Activated CD8-positive, alpha-beta T cell treated with anti-CD3 and anti-CD28 coated beads, Interleukin-2, amount 10 ng/mL, durations not matched to agents 7 days and 5 days (primary cell): ENCODE measurements at regions not wholly inside any gene's neighbourhood (a gene's known extent, or its start where the extent isn't known, plus 50 kb on each side); places are given as distances from the start of the nearest gene placed in this dataset.

ENCODE experiments used
- ATAC-seq: fragments of 150-1000 bp; cut with Tn5 transposase; one replicate; pipeline ENCODE4 v1.10.0; 2021; ENCODE audit warnings: moderate library complexity
- CTCF ChIA-PET: fragments of 350-600 bp; sonication (Branson Sonifier 250); formaldehyde crosslinking; loops from one replicate; lab custom pipeline; 2021; ENCODE audit warnings: antibody characterized with exemption; lab: Charles Lee
- POLR2A ChIA-PET: fragments of 350-600 bp; sonication (Branson Sonifier 250); formaldehyde crosslinking; loops from one replicate; lab custom pipeline; 2021; ENCODE audit warnings: antibody characterized with exemption; lab: Charles Lee
- DNase-seq: peaks from one replicate; pipeline ENCODE4 v3.0.0-alpha.2; 2020
- H3K27ac Mint-ChIP-seq: one replicate; pipeline ENCODE4 v1.8.0; 2021; ENCODE audit warnings: mild to moderate bottlenecking, mixed read lengths
- H3K27me3 Mint-ChIP-seq: one replicate; pipeline ENCODE4 v1.8.0; 2021; ENCODE audit warnings: low read depth, mixed read lengths
- H3K36me3 Mint-ChIP-seq: one replicate; pipeline ENCODE4 v1.8.0; 2021; ENCODE audit warnings: low read depth, mixed read lengths
- H3K4me1 Mint-ChIP-seq: one replicate; pipeline ENCODE4 v1.8.0; 2021; ENCODE audit warnings: low read depth, mixed read lengths
- H3K4me3 Mint-ChIP-seq: one replicate; pipeline ENCODE4 v1.8.0; 2021; ENCODE audit warnings: mild to moderate bottlenecking, mixed read lengths
- H3K9me3 Mint-ChIP-seq: one replicate; pipeline ENCODE4 v1.8.0; 2022; ENCODE audit warnings: mixed read lengths; ENCODE audit not compliant: insufficient read depth

DNA sequence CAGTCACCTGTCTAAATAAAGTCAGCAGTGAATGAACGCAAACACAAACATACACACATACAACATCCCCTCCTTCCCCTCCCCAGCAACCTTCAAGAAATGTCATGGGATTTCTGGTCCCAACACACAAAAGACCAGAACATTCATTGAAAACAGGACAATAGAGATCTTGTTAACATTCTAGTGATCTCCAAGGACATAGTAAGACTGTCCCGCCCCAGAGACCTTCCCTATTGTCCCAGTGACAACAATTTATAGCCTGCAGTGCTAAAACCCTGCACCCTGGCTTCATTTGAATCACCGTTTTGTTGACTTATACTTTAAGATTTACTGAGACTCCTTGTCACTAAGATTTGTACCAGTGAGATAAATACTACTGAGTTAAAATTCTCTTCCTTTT lies 143.9 kb upstream of the NOX3 start:
- ChIA-PET CTCF (no interaction called here), POLR2A (no interaction called here)
- H3K4me1 Mint-ChIP-seq: no peaks in the 10 kb centered on the region
- no peak overlapping the region for H3K4me3 Mint-ChIP-seq
- no peaks in the 10 kb centered on the region for H3K27me3 Mint-ChIP-seq
- no peaks in the 10 kb centered on the region for H3K9me3 Mint-ChIP-seq
- DNase-seq (no peak), ATAC-seq (no peak)
- no peak overlapping the region for H3K27ac Mint-ChIP-seq
- no peaks in the 10 kb centered on the region for H3K36me3 Mint-ChIP-seq

DNA sequence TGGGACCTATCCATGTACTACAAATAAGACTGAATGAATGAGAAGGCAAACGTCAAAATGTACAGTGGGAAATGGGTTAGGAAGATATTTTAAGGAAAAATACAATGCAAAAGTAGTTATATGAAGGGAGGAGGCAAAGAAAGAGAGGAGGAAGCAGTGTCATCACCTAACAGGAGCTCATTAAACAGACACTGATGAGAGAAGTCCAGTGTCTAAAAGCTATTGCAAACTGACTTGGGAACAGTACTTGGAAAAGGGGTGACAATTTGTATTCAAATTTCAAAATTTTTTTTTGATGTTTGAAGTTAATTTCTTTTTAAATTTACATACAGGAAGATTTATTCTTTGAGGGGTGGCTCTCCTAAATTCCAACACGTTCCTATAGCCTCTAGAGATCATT lies 143.5 kb upstream of the NOX3 start:
- Mint-ChIP-seq H3K27ac (no peak overlapping the region), H3K27me3 (no peaks in the 10 kb centered on the region), H3K9me3 (no peaks in the 10 kb centered on the region), H3K36me3 (no peaks in the 10 kb centered on the region), H3K4me3 (no peak overlapping the region), H3K4me1 (no peaks in the 10 kb centered on the region)
- ChIA-PET POLR2A (no interaction called here), CTCF (no interaction called here)
- ATAC-seq (no peak), DNase-seq (no peak)

DNA sequence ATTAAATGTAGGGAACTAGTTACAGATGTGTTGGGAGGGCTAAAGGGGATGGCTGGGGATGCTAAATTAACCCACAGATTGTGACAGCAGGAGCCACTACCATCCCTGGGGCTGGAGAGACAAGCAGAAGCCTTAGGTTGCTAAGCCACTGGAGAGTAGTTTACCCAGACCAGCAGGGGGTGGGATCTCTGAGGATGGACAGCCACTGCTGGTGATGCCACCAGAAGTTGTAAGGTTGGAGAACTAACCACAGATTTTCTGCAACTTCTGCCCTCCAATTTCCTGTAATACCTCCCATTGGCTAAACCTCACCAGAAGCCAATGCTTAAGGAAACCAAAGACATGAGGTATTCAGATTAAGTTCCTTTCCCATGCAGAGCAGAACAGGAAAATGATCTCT lies 139.6 kb upstream of the NOX3 start:
- DNase-seq (no peak), ATAC-seq (no peak)
- H3K27ac Mint-ChIP-seq: no peak overlapping the region
- no peaks in the 10 kb centered on the region for H3K36me3 Mint-ChIP-seq
- no peaks in the 10 kb centered on the region for H3K27me3 Mint-ChIP-seq
- no peaks in the 10 kb centered on the region for H3K4me1 Mint-ChIP-seq
- ChIA-PET CTCF (no interaction called here), POLR2A (no interaction called here)
- H3K9me3 Mint-ChIP-seq: no peaks in the 10 kb centered on the region
- no peak overlapping the region for H3K4me3 Mint-ChIP-seq

DNA sequence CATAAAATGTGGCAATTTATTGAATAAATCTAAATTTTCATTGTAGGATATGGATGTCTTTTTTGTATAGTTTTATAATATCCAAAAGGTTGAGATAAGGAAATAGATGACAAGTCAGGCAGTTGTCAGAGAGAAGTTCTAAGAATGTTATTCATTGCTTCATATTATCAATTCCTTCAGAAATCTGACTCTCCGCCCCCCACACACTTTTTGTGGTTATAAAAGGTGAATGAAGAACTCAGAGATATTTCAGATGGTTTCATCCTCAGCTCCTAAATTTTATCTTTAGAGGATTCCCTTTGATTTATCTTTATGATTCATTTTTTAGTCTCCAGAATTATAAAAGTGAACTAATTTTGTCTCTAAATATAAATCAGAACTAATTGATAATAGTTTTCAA lies 136.1 kb upstream of the NOX3 start:
- ChIA-PET POLR2A (no interaction called here), CTCF (no interaction called here)
- H3K4me3 Mint-ChIP-seq: no peak overlapping the region
- H3K36me3 Mint-ChIP-seq: no peaks in the 10 kb centered on the region
- ATAC-seq (no peak), DNase-seq (no peak)
- H3K27me3 Mint-ChIP-seq: no peaks in the 10 kb centered on the region
- no peaks in the 10 kb centered on the region for H3K9me3 Mint-ChIP-seq
- no peak overlapping the region for H3K27ac Mint-ChIP-seq
- H3K4me1 Mint-ChIP-seq: no peaks in the 10 kb centered on the region

DNA sequence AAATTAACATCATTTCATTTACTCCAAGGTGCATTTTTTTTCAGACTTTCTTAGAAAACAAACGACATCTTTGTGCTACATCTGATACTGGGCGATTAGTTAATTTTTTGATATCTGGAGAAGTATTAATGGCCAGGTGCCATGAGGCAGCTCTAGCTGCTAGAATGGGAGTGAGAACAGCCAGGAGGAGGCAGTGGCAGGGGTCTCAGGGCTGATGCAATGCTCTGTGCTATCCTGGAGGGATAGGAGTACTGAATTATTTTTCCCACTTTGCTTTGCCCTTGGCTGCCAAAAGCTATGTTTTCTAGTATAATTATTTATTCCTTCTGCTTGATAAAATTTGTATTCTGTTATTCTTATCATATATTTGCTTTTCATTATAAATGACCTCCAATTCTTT lies 133.6 kb upstream of the NOX3 start:
- POLR2A ChIA-PET: no interaction called here
- Mint-ChIP-seq H3K36me3 (no peaks in the 10 kb centered on the region), H3K9me3 (no peaks in the 10 kb centered on the region), H3K4me3 (no peak overlapping the region), H3K27me3 (no peaks in the 10 kb centered on the region), H3K27ac (no peak overlapping the region), H3K4me1 (no peaks in the 10 kb centered on the region)
- ATAC-seq (no peak), DNase-seq (no peak)
- CTCF ChIA-PET: no interaction called here

DNA sequence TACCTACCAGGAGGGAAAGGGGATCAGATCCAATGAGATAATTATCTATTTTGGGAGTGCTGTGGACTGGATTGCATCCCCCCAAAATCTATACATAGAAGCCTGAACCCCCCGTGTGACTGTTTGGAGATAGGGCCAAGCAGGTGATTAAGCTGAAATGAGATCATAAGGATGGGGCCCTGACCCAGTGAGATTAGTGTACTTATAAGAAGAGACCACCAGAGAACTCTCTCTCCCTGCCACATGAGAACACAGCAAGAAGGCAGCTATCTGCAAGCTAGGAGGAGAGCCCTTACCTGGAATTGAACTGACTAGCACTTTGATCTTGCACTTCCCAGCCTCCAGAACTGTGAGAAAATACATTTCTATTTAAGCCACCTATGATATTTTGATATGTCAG lies 132.2 kb upstream of the NOX3 start:
- POLR2A ChIA-PET: no interaction called here
- H3K27me3 Mint-ChIP-seq: no peaks in the 10 kb centered on the region
- H3K27ac Mint-ChIP-seq: no peak overlapping the region
- ATAC-seq (no peak), DNase-seq (no peak)
- CTCF ChIA-PET: no interaction called here
- H3K4me3 Mint-ChIP-seq: no peak overlapping the region
- H3K9me3 Mint-ChIP-seq: no peaks in the 10 kb centered on the region
- no peaks in the 10 kb centered on the region for H3K4me1 Mint-ChIP-seq
- H3K36me3 Mint-ChIP-seq: no peaks in the 10 kb centered on the region

DNA sequence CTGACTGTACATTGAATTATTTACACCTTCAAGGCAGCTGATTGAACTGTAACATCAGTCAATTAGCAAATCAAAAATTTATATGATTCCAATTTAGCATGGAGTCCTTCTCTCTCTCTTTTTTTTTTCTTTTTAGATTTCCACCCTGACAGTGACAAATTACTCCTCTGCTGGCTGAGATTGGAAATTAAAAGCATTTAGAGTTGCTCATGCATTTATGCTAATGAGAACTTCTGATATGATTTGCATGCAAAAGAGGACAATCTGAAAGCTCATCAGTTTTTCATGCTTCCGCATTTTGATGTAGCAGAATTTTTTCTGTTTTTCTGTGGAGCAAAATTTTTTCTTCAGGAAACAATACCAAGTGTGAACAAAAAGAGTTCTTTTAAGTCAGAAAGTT lies 130.5 kb upstream of the NOX3 start:
- ATAC-seq: no peak

DNA sequence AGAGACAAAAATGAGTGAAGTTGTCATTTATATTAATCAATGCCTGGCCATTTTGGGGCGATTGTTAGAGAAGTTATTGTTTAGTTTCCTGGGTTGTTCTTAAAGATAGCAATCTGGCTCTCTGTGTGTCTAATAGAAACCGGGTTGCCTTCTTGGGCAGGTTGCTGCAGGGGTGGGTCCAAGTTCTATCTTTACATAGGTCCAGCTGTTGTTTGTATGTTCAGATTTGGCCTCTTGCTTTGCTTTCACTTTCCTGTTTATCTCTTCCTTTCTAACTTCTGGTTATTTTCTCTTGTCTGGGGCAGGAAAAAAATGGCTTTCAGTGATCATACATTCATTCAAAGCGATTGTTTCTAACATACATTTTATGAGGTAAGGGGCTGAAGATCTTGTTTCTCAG lies 128.4 kb upstream of the NOX3 start:
- ChIA-PET CTCF (no interaction called here), POLR2A (no interaction called here)
- Mint-ChIP-seq H3K4me3 (no peak overlapping the region), H3K27me3 (no peaks in the 10 kb centered on the region), H3K36me3 (no peaks in the 10 kb centered on the region), H3K9me3 (no peaks in the 10 kb centered on the region), H3K4me1 (no peaks in the 10 kb centered on the region), H3K27ac (no peak overlapping the region)
- DNase-seq: no peak
- ATAC-seq: no peak

More for the DNA sequence above, 130.5 kb upstream of the NOX3 start:
- POLR2A ChIA-PET: no interaction called here
- no peak for DNase-seq
- Mint-ChIP-seq H3K4me1 (no peaks in the 10 kb centered on the region), H3K27me3 (no peaks in the 10 kb centered on the region), H3K27ac (no peak overlapping the region), H3K4me3 (no peak overlapping the region), H3K9me3 (no peaks in the 10 kb centered on the region), H3K36me3 (no peaks in the 10 kb centered on the region)
- CTCF ChIA-PET: interaction anchor here (0.7 kb wide), 1 partner anchor 433 kb away, joined by 3 read pairs; no protein-coding TSS in a partner anchor

DNA sequence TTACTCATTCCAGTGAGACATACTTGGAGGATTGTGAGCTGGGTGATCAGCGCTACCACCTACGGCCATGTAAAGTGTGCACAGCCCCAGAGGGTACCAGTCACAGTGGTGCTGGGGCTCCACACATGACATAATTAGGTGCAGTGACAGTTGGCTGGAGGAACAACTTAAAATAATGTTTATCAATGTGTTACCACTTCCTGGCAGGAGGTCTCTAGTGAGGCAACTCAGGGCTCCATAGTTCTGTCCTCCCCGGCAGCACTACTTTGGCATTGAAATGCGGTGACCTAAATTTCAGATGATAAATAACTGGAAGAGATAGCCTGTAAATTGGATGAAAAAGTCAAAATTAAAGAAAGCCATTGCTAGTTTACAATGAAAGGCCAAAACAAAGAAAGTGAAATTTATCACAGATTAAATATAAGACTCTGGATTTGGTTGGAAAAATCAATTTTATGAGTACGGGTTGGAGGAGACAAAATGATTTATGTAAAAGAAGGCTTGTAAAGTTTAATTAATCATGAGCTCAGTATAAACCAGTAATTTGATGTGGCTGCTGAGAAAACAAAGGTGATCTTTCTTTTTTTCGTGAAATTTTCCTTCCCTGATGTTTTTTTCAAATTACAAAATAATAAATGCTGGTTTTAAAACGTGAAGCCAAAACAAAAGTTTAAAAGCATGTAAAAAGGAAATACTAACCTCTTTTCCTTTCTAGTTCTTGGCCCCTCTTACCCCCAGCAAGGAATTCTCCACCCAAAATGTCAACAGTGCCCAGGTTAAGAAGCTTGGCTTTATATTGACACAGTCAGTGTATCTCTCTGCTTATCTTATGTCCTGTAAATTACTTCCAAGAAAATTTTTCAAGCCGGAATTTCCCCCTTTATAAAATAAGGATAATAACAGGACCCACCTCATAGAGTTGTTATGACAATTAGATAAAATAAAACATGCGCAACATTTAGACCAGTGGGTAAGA lies 126.7 kb upstream of the NOX3 start:
- Mint-ChIP-seq H3K9me3 (no peaks in the 10 kb centered on the region), H3K27ac (no peak overlapping the region), H3K4me3 (no peak overlapping the region), H3K27me3 (no peaks in the 10 kb centered on the region), H3K36me3 (no peaks in the 10 kb centered on the region), H3K4me1 (no peaks in the 10 kb centered on the region)
- CTCF ChIA-PET: no interaction called here
- ATAC-seq: no peak
- POLR2A ChIA-PET: no interaction called here
- DNase-seq: no peak

DNA sequence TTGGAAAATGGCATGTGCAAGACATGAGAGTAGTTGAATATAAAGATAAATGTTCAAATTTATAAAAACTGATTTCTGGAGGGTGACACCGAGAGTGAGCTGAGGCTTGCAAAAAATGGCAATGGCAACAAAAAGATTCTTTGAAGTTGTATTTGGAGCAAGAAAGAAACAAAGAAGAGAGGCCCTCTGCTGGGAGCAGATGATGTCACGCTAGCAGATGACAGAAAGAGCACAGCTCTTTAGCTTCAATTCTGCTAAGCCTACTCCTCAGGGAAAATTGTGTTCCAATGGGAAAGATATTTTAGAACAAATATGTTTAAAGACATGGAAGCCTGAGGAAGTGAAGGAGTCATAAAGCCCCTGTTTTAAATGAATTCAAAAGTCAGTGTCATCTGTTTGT lies 125.3 kb upstream of the NOX3 start:
- POLR2A ChIA-PET: no interaction called here
- H3K9me3 Mint-ChIP-seq: no peaks in the 10 kb centered on the region
- DNase-seq: no peak
- no peak overlapping the region for H3K27ac Mint-ChIP-seq
- no peak overlapping the region for H3K4me3 Mint-ChIP-seq
- CTCF ChIA-PET: no interaction called here
- no peaks in the 10 kb centered on the region for H3K4me1 Mint-ChIP-seq
- no peaks in the 10 kb centered on the region for H3K27me3 Mint-ChIP-seq
- no peaks in the 10 kb centered on the region for H3K36me3 Mint-ChIP-seq
- ATAC-seq: no peak

DNA sequence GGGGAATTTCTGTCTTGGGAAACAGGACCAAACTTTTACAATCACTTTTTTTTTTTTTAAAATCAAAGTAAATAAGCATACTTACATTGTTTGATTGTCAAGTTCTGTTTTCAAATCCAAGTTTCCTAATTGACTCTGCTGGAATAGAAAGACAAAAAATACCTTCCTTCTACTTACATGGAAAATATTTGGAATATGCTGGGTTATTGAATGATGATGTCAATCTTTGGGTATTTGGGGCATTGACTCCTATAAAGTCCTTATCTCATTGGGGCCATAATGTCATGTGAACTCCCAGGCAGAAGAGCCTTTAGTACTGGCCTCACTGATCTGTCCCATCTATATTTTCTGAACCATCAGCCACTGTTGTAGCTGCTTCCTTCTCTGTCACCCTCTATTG lies 122.6 kb upstream of the NOX3 start:
- Mint-ChIP-seq H3K4me3 (no peak overlapping the region), H3K27ac (no peak overlapping the region), H3K36me3 (no peaks in the 10 kb centered on the region), H3K9me3 (no peaks in the 10 kb centered on the region), H3K4me1 (no peaks in the 10 kb centered on the region), H3K27me3 (no peaks in the 10 kb centered on the region)
- ATAC-seq (no peak), DNase-seq (no peak)
- POLR2A ChIA-PET: no interaction called here
- CTCF ChIA-PET: no interaction called here

DNA sequence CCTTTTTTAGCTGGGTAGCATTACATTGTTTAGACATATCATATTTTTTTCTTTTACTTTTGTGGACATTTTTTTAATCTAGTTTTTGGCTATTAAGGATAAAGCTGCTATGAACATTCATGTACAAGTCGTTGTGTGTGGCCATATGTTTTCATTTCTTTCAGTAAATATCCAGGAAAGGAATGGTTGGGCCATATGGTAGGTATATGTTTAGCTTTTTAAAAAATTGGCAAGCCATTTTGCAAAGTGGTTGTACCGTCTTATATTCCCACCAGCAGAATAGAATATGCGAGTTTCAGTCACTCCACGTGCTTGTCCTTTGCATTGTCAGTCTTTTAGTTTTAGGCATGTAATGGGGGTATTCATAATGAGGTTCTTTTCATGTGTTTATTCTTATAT lies 106.3 kb upstream of the NOX3 start:
- ATAC-seq (no peak), DNase-seq (no peak)
- POLR2A ChIA-PET: no interaction called here
- Mint-ChIP-seq H3K27me3 (no peaks in the 10 kb centered on the region), H3K9me3 (no peaks in the 10 kb centered on the region), H3K36me3 (no peaks in the 10 kb centered on the region), H3K4me1 (no peaks in the 10 kb centered on the region), H3K4me3 (no peak overlapping the region), H3K27ac (no peak overlapping the region)
- CTCF ChIA-PET: no interaction called here
